HT1080 (cell line): ENCODE measurements at regions not wholly inside any gene's neighbourhood (a gene's known extent, or its start where the extent isn't known, plus 50 kb on each side); places are given as distances from the start of the nearest gene placed in this dataset.

Experiments
- DNase-seq: peaks from one replicate; pipeline ENCODE4 v3.0.0-alpha.2; 2015; ENCODE audit warnings: low read depth

DNA sequence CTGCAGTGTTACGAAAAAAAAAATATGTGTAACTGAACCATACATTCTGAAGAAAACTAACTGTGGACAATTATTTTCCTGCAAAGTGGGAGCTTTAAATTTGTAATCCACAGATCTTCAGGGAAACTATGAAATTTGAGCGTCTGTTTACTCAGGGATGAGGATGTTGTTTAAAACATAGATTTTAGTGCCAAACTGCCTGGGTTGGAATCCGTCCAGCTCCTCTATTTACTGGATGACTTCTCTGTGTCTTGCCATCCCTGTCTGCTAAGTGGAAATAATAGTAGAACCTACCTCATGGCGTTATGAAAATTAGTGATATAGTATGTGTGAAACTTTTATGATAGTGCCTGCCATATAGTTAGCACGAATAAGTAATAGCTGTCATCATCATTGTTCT is 666.5 kb downstream of the SQOR start:
- DNase-seq = no peak

DNA sequence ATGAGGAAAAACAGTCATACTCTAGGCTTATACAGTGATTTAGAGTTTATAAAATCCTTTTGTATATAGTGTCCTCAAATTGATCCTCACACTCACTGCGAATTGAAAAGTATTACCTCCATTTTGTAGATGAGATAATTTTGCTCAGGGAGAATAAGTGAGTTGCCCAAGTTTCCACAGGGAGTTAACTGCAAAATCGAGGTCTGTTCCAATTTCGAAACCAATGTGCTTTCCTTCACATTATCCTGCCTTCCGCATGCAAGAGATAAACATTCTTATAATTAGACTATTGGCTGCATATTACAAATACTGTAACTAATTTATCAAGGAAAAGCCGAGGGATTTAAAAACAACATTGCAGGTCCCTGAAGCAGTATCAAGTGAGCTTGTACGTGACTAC is 667.0 kb downstream of the SQOR start:
- DNase-seq = no peak

- DNase-seq = peak; percentile 31
Measured at GRCh38 chr15:46304321-46304720, 669.5 kb downstream of the SQOR start.

GRCh38 chr15:46307746-46308145 is 672.9 kb downstream of the SQOR start:
- DNase-seq = no peak

GRCh38 chr15:46309914-46310313 is 675.1 kb downstream of the SQOR start:
- DNase-seq = no peak

DNA sequence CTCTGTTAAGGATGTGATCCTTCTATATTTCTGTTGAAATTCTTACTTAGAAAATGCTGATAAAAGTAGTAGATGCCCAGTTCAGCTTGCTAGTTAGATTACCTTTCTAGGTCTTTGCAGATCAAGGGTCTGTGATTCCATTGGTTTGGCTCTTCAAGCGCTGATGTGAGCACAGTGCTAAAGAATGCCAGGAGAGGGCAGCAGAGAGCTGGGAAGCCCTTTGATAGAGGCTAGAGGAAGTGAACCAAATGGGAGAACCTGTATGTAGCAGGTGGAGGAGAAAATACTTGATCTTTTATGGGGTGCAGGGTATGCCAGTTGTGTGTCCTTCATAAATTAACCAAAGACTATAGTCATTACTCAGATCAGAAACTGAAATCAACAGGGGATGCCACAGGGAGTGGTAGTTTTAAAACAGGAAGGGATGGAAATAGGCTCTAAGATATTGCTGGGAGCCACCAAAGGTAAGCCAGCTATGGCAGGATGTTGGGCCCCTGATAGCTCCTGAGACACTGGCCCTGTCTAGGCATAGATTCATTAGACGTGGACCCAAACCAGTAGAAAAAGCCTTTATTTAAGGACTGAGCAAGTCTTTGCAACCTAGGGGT is 677.4 kb downstream of the SQOR start:
- DNase-seq = peak; percentile 64

- DNase-seq = no peak
Measured at GRCh38 chr15:46315434-46315833, 680.6 kb downstream of the SQOR start.

DNA sequence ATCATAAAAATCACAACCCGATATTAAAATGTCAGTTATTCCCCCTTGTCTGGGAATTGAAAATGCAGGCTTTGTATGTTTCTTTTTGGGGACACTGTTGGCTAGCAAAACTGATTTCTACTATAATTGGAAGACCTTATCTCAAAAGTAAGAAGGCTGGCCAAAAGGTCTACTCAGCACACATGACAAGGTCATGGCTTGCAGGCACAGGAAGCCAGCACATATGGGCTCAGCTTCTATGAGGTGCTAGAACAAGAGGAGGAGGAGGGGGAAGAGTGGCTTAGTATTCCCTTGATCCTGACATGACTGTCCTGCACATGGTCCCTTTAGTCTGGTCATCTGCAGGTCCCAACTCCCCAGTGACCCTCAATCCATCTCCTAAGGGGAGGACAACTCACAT is 681.2 kb downstream of the SQOR start:
- DNase-seq = no peak

GRCh38 chr15:46317029-46317428 is 682.2 kb downstream of the SQOR start:
- no peak for DNase-seq

GRCh38 chr15:46322753-46323152 is 687.9 kb downstream of the SQOR start:
- no peak for DNase-seq

DNA sequence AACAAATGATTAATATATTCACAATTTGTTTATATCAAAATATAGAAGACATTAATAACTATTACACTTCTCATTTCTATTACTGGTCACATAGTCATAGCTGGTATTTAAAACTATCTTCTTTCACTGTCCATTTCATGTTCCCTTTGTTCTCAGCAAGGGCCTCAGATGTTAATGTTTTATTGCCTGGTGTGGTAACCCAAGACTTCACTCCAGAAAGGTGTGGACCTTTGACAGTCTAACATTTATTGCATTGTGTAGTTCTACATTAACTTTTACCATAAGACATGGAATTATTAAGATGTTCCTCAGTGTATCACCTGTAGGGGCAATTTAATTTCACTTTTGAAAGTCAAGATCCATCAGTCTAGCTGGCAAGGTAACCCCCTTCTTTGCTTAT is 691.3 kb downstream of the SQOR start:
- no peak for DNase-seq

DNA sequence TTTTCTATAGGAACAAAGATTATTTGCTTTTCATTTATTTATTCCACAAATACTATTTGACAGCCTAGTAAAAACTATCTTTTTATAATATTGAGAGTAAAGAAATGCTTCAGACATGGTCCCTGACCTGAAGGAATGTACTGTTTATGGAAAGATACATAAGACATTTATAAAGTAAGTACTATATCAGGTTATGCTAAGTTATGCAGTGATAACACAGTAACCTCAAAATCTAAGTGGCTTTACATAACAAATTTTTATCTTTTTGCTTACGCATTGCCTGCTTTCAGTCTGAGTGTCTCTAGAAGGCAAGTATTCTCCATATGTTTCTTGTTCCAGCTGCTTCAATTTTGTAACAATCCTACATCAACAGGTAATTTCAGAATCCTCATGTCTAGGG is 694.0 kb downstream of the SQOR start:
- DNase-seq = no peak

- no peak for DNase-seq
Measured at GRCh38 chr15:46329876-46330275, 695.0 kb downstream of the SQOR start.

DNA sequence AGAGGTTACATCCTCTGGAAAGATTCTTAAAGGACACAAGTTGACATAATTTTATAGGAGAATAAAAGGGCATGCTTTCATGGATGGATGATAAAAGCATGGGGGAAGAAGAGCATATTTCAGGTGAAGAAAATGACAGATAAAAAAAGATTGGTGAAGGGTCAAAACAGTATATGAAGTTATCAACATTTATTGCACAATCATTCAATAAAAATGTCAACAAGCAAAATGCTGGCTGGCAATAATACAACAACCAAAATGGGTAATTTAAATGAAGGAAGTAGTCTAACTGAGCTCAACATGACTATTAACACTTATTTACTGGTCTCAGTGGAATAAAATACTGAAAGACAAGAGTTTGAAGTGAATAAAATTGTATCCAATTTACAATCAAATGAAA is 696.7 kb downstream of the SQOR start:
- no peak for DNase-seq

DNA sequence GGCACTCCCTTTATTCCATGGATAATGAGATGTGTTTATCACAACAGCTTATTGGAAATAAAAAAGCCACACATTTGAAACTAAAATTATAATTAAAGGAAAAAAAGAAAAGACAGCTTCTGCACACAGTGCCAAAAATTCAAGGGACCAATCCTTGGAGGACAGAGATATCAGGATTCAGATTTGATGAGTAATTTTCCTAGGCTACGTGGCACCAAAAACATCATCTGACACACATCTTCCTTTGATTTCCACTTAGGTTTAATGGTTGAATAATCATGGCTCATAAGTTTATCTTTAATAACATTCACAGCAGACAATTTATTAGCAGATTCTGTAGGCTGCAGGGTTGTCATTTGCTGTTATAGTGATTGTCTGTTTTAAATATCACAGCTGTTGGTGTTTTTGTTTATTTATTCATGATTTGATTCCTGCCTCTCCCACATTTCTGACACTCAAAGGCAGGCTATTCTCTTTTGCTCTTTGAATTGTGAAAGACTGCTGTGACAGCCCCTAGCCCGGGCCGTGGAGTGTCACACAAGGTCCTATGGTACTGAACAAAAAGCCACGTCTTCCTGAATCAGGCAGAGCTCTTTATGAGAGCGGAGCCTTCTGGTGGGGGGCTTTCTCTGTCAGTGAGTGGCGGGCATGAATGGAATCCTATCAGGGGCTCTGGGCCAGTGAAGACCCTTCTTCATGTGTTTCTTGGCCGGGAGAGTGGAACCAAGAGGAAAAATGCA is 708.5 kb downstream of the SQOR start:
- DNase-seq = no peak

- no peak for DNase-seq
Measured at GRCh38 chr15:46344115-46344724, 709.4 kb downstream of the SQOR start.

GRCh38 chr15:46344915-46345314 is 710.1 kb downstream of the SQOR start:
- no peak for DNase-seq

GRCh38 chr15:46354443-46354842 is 719.6 kb downstream of the SQOR start:
- no peak for DNase-seq

DNA sequence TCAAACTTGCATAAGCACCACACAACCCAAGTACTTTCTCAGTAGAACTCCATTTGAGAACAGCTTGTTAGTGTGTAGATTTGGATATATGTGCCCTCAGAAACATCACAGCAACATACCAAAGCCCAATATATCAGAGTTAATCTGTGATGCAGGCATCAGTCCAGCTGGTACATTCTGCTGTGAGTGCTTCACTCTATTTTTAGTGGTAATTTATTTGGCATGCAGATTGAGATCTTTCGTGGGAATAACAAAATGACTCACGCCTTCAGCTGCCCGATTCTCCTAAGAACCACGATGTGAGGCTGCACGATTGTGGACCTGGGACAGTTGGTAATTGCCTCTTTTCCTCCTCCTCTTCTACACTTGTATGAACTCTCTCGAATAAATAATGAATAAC is 730.7 kb downstream of the SQOR start:
- DNase-seq = peak; percentile 29

DNA sequence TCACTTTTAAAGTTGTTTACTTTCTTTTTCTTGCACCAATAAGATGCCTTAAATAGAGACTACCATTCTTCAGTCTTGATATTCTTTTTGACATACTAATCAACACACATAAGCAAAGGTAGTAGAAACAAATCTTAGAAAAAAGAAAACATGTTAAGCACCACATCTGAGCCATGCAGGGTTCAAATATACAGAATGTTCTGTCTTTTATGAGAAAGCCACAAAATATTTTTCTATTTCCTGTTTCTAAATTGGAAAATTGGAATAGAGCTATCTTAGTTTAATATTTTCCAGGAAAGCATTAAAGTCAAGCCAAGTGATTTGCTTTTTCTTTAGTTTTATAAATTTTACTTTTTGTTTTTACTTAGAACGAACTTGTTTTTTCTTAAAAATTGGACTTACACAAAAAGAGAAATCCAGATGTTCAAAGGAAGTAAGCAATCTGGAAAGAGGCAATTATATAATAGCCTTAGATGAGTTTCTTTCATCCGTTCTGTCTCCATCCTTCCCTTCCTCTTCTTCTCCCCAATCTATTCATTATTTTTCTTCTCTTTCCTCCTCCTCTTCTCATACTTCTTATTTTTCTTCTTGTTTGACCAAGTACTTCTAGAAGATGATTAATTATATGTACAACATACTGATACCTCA is 731.7 kb downstream of the SQOR start:
- no peak for DNase-seq

DNA sequence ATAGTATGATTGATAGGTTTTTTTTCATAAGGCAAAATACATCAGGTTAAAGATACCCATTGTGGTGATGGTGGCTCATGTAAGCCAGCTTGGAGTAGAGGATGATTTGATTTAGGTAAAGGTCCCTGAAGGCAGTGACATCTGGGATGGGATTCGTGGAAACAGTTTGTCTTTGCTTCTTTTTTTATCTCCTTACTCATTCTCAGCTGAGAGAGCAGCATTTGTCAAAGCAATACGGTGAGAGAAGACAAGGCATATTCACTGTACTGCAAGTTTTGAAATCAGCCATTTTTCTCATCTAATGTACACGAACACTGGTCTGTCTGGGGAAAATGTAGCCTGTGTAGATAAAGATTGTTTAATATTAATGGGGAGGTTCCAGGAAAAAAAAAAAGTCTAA is 749.1 kb downstream of the SQOR start:
- no peak for DNase-seq

GRCh38 chr15:46386356-46386755 is 751.5 kb downstream of the SQOR start:
- peak; percentile 52 for DNase-seq
